NCI-H2081 (cell line): ENCODE measurements at regions not wholly inside any gene's neighbourhood (a gene's known extent, or its start where the extent isn't known, plus 50 kb on each side); places are given as distances from the start of the nearest gene placed in this dataset.

Source experiments
- DNase-seq, 2 experiments: peaks; one replicate each; lab custom pipeline; 2025; lab: John Stamatoyannopoulos, UW

DNA sequence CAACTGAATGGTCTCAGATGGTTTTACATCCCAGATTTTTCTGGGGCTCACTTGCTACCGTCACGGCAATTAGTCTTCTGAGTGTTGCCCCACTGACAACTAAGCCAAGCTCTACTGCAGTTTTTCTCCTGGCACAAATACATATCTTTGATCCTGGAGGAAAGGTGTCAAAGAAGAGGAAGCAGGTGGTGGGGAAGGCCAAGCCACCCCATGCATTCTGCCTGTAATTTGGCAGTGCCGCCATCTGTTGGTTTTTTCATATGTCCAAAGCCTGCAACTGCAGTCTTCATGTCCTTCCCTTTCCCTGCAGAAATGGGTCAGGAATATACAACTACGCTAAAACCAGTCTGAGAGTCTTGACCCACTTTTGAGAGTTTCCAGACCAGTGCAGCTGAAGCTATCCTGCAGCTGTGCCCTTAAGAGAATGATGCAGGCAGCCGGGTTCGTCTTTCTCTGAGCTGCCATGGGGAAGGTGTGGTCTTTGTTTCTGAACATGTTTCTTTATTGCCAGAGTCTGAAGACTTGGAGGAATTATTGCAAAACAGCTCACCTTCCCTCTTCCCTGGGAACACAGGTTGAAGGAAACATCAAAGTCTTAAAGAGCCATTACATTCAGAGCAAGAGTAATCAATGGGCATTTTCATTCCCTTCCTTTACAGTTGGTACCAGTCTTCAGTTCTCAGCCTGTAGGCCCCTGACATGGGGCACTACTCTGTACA, 71.8 kb upstream of the ATL2 start:
- DNase-seq: no peak

- DNase-seq: no peak
Observed at GRCh38 chr2:38446906-38447561, 70.0 kb upstream of the ATL2 start.

DNA sequence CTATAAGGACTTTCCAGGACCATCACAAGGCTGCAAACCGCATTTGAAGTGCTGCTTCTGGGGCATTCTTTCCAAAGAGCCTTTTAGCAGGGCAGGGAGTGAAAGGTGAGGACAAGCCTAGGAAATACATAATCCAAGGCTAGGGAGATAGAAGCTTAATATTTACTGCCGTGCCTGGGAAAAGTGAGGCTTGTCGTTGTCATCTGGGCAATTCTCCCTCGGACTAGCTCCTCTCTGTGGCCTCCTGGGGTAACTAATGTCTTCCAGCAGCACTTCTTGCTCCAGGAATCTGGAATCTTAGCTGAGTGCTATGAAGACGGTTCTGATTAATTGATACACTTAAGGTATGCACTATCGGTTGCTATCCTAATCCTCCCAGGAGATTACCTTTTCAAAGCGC, 69.3 kb upstream of the ATL2 start:
- DNase-seq: no peak

GRCh38 chr2:38444247-38444646, 67.2 kb upstream of the ATL2 start:
- DNase-seq: no peak

GRCh38 chr2:38442643-38443541, 65.8 kb upstream of the ATL2 start:
- DNase-seq: no peak

- DNase-seq: no peak
Observed at GRCh38 chr2:38441346-38441745, 64.3 kb upstream of the ATL2 start.

- no peak for DNase-seq
Observed at GRCh38 chr2:38440655-38441054, 63.6 kb upstream of the ATL2 start.

DNA sequence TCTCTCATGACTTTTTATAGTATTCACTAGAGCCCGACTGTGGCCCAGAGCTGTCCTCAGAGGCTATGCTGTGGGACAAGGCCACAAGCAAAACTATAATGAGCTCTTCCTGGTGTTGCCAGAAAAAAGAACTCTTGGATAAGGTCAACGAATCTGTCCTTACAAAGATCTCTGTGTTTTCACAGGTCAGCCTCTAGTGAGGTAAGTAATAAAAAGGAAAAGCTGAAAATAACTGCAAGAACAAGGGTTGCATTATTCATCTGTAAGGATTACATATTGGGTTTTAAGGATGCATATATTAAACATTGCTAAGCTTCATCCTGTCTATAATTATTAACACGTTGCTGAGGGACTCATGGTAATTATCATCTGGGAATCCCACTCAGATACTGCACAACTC, 62.8 kb upstream of the ATL2 start:
- DNase-seq: no peak

- DNase-seq: no peak
Observed at GRCh38 chr2:38438883-38439612, 62.0 kb upstream of the ATL2 start.

GRCh38 chr2:38438133-38438882, 61.2 kb upstream of the ATL2 start:
- DNase-seq: no peak

DNA sequence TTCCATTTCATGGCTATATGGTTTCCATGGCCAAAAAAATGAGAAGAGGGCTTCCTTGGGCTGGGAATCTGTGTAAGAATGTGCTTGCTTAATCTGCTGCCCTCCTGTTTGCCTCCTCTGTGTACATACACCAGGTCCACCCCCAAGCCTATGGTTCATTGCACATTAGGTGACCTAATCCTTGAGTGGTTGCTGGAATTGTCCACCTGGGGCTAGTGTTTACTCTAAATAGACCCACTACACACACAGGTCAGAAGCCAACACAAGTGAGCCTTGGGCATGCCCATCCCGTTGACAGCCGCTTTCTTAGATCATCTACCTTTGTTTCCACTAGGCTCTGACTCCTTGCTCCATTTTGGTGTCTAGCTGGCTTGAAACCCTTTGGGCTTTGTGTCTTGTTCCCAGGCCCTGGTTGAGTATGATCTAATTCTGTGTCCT, 59.2 kb upstream of the ATL2 start:
- DNase-seq: no peak

- no peak for DNase-seq
Observed at GRCh38 chr2:38435775-38436174, 58.7 kb upstream of the ATL2 start.

- no peak for DNase-seq
Observed at GRCh38 chr2:38434595-38434994, 57.5 kb upstream of the ATL2 start.

GRCh38 chr2:38433607-38433975, 56.5 kb upstream of the ATL2 start:
- no peak for DNase-seq

GRCh38 chr2:38432820-38433606, 55.9 kb upstream of the ATL2 start:
- DNase-seq: no peak

GRCh38 chr2:38430597-38431207, 53.6 kb upstream of the ATL2 start:
- no peak for DNase-seq

- no peak for DNase-seq
Observed at GRCh38 chr2:38430196-38430595, 53.1 kb upstream of the ATL2 start.

DNA sequence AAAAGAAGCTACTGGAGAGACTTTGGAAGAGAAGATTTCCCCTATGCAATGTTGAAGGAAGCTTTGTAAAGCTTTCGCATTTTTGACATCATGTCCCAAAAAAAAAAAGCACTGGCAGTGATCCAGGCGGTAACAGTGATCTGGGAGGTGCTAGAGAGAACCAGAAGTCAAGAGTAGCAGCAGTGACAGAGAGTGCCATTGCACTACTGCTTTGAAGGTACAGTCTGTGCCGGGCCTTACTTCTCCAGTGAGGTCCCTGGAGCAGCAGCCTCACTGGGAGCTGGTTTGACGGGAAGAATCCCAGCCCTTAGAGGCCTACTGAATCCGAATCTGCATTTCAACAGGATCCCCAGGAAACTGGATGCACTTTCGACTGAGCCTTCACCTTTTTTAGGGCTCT, 50.9 kb upstream of the ATL2 start:
- DNase-seq: no peak

DNA sequence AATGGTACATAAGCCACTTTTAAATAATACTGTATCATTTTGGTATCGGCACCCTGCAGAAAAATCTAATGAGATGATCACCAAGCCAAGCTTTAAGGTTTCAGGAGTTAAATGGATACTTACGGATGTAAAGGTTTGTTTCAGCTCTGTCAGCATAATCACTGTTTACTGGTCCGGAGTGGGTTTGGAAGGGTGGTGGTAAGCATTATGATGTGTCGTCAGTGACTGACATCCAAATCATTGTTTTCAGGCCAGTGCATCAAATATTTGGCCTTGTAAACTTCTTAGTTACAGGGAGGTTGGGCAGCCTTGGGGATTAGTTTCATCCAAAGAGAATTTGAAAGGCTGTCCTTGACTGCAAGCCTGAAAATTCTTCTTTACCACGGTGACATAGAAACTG, 50.0 kb upstream of the ATL2 start:
- no peak for DNase-seq
